Lower leg skin (tissue), 3 donors: ENCODE measurements at regions not wholly inside any gene's neighbourhood (a gene's known extent, or its start where the extent isn't known, plus 50 kb on each side); places are given as distances from the start of the nearest gene placed in this dataset.

ENCODE experiments used
- POLR2A ChIP-seq, 2 donors: fragments of 450-650 bp; IDR thresholded peaks; one replicate each; pipeline ENCODE4 v1.6.1; 2016 to 2017; ENCODE audit warnings: antibody characterized with exemption in 2 of 2, mild to moderate bottlenecking in 1 of 2, moderate library complexity in 1 of 2
- TF ChIP-seq, protein P1 (sequence below), 3 donors: fragments of 450-650 bp; IDR thresholded peaks; one replicate each; pipeline ENCODE4 v1.5.1; 2016; ENCODE audit warnings: antibody characterized with exemption in 3 of 3, mild to moderate bottlenecking in 3 of 3, moderate library complexity in 2 of 3

DNA sequence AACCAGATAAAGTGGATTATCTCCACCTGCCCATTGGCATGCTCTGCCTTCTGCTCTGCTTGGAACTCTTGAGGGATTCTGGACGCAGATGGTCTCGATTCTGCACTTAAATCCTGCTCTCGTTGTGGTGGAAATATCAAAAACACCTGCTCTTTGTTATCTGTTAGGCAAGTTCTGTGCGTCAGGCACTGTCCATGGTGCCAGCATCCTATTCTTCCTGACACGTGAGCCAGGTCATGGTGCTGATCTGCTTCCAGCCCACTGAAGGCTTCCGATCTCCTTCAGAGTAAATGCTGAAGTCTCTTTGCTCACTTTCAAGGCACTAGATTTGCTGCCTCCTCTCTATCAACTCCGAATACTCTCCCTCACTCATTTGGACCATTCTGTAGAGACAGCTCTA, 505.6 kb downstream of the HTR7 start:
- TF ChIP-seq, protein P1, sequence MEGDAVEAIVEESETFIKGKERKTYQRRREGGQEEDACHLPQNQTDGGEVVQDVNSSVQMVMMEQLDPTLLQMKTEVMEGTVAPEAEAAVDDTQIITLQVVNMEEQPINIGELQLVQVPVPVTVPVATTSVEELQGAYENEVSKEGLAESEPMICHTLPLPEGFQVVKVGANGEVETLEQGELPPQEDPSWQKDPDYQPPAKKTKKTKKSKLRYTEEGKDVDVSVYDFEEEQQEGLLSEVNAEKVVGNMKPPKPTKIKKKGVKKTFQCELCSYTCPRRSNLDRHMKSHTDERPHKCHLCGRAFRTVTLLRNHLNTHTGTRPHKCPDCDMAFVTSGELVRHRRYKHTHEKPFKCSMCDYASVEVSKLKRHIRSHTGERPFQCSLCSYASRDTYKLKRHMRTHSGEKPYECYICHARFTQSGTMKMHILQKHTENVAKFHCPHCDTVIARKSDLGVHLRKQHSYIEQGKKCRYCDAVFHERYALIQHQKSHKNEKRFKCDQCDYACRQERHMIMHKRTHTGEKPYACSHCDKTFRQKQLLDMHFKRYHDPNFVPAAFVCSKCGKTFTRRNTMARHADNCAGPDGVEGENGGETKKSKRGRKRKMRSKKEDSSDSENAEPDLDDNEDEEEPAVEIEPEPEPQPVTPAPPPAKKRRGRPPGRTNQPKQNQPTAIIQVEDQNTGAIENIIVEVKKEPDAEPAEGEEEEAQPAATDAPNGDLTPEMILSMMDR (IDR thresholded peaks at IDR 0.05) = no peak
- TF ChIP-seq POLR2A (IDR thresholded peaks at IDR 0.05) = no peak
